DND-41 (cell line): ENCODE measurements at regions not wholly inside any gene's neighbourhood (a gene's known extent, or its start where the extent isn't known, plus 50 kb on each side); places are given as distances from the start of the nearest gene placed in this dataset.

ENCODE experiments used
- EZH2 ChIP-seq: IDR thresholded peaks from 3 replicates; pipeline ENCODE4 v1.6.1; 2012; ENCODE audit warnings: borderline replicate concordance, low read depth, mild to moderate bottlenecking, moderate library complexity, low read length, inconsistent platforms; ENCODE audit not compliant: severe bottlenecking
- TF ChIP-seq, protein P1 (sequence below): IDR thresholded peaks from 2 replicates; pipeline ENCODE4 v1.5.1; 2012; ENCODE audit warnings: borderline replicate concordance, low read length, moderate library complexity, mild to moderate bottlenecking; ENCODE audit not compliant: poor library complexity, severe bottlenecking; ENCODE audit errors: extremely low read depth

DNA sequence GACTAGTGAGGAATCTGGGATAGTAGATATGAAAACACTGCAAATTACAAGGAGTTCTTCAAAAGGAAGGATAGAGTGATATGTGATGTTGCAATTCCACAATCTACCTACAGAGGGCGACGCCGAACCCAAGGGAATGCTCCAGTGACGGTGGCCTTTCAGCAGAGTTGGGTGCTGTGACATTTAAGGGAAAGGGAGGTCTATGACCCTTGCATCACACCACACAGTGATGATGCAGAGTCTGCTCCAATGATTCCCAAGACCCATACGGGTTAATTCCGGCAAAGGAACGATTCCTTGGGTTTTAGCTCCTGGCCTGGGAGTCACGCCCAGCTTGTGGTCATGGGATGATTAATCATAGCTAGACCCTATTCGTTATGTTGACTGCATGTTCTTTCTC lies 123.0 kb upstream of the IGSF21 start:
- TF ChIP-seq, protein P1, sequence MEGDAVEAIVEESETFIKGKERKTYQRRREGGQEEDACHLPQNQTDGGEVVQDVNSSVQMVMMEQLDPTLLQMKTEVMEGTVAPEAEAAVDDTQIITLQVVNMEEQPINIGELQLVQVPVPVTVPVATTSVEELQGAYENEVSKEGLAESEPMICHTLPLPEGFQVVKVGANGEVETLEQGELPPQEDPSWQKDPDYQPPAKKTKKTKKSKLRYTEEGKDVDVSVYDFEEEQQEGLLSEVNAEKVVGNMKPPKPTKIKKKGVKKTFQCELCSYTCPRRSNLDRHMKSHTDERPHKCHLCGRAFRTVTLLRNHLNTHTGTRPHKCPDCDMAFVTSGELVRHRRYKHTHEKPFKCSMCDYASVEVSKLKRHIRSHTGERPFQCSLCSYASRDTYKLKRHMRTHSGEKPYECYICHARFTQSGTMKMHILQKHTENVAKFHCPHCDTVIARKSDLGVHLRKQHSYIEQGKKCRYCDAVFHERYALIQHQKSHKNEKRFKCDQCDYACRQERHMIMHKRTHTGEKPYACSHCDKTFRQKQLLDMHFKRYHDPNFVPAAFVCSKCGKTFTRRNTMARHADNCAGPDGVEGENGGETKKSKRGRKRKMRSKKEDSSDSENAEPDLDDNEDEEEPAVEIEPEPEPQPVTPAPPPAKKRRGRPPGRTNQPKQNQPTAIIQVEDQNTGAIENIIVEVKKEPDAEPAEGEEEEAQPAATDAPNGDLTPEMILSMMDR: peak; percentile 77
- no peak for TF ChIP-seq EZH2
